ENCODE measurements at regions not wholly inside any gene's neighbourhood (a gene's known extent, or its start where the extent isn't known, plus 50 kb on each side); places are given as distances from the start of the nearest gene placed in this dataset.

GRCh38 chr3:154071146-154071545, 50.0 kb upstream of the ARHGEF26 start:
- Histone ChIP-seq H3K27me3 (no peaks in the 10 kb centered on the region), H3K9me3 (ENCODE audit: low read depth) (no peaks in the 10 kb centered on the region), H3K36me3 (no peaks in the 10 kb centered on the region), H3K4me1 (ENCODE audit: low read depth) (no peaks in the 10 kb centered on the region), H3K4me3 (no peak overlapping the region), H3K27ac (no peak overlapping the region)
- DNase-seq (ENCODE audit: low read depth in 1 of 2, low spot score in 1 of 2), result no peak
- TF ChIP-seq CTCF (IDR thresholded peaks at IDR 0.05; ENCODE audit: low read depth, low read length), result no peak

All from cardiac muscle cell (in vitro differentiated cells and primary cell).